GM12864 (cell line): ENCODE measurements at regions not wholly inside any gene's neighbourhood (a gene's known extent, or its start where the extent isn't known, plus 50 kb on each side); places are given as distances from the start of the nearest gene placed in this dataset.
"Not testable (repeated sequence)": the region's sequence is repeated elsewhere in the genome, so short reads cannot be mapped to it uniquely, and the experiment has no call there.

ENCODE experiments used
- DNase-seq: peaks from one replicate; pipeline ENCODE4 v3.0.0-alpha.2; 2011; ENCODE audit warnings: low read depth
- H3K4me3 ChIP-seq: 2 replicates; pipeline ENCODE4 v1.5.1; 2011; ENCODE audit warnings: mild to moderate bottlenecking, low read depth, low read length, control low read depth
- TF ChIP-seq, protein P1 (sequence below): IDR thresholded peaks from 2 replicates; pipeline ENCODE4 v1.5.1; 2011; ENCODE audit warnings: low read depth, mild to moderate bottlenecking, moderate library complexity, low read length, control low read depth, inconsistent platforms; ENCODE audit errors: missing control alignments

DNA sequence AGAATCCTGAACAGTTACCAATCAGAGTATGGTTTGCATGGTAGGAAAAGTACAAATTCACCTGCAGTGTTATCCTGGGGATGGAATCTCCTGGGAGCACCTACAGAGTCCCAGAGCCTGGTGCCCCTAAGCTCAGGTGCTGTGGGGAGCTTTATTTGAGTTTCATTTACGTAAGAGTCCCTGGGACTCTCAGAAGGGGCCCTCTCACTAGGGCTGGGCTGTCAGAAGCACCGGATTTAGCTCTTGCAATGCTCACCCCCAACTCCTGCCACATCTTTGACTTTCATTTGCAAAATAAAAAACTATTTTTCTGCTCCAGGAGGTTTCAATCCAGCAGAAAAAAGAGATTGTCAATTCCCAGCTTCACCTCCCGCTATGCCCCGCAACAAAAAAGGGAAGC is 569.8 kb upstream of the B3GAT1 start:
- no peak for DNase-seq
- no peak overlapping the region for H3K4me3 ChIP-seq
- TF ChIP-seq, protein P1, sequence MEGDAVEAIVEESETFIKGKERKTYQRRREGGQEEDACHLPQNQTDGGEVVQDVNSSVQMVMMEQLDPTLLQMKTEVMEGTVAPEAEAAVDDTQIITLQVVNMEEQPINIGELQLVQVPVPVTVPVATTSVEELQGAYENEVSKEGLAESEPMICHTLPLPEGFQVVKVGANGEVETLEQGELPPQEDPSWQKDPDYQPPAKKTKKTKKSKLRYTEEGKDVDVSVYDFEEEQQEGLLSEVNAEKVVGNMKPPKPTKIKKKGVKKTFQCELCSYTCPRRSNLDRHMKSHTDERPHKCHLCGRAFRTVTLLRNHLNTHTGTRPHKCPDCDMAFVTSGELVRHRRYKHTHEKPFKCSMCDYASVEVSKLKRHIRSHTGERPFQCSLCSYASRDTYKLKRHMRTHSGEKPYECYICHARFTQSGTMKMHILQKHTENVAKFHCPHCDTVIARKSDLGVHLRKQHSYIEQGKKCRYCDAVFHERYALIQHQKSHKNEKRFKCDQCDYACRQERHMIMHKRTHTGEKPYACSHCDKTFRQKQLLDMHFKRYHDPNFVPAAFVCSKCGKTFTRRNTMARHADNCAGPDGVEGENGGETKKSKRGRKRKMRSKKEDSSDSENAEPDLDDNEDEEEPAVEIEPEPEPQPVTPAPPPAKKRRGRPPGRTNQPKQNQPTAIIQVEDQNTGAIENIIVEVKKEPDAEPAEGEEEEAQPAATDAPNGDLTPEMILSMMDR, result no peak

GRCh38 chr11:134980819-134981710 is 569.0 kb upstream of the B3GAT1 start:
- no peak overlapping the region for H3K4me3 ChIP-seq
- DNase-seq, result no peak
- TF ChIP-seq, protein P1, result no peak

GRCh38 chr11:134979089-134979457 is 567.0 kb upstream of the B3GAT1 start:
- DNase-seq, H3K4me3 ChIP-seq: not testable (repeated sequence)

DNA sequence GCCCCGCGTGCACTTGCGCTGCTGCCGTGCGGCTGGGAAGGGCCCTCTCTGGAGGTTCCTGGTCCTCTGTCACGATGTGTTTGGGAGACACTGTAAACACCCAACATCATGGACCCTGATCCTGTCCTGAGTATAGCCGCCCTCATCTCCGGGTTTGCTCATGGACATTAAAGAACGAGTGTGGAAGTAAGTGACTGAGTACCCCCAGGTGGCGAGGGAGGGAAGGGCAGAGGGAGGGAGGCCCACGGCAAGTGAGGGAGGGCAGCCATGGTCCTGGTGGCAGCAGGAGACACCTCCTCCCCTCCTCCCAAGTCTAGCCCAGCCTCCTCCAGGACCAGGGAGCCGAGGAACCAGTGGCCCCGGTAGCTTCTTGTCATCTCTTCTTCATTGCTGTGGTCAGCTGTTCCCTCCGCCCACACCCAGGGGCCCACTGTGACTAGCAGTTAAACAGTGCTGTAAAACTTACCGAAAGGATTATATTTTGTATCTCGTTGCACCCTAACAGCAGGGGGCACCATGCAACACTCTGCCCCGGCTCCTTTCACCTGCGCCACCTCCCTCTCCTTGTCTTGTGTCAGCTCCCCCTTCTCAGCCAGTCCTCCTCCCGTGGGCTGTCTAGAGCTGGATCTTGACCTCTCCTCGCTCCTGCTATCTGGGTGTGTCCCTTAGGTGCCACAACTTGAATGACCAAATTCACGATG is 566.5 kb upstream of the B3GAT1 start:
- H3K4me3 ChIP-seq, result no peak overlapping the region
- DNase-seq, result no peak
- TF ChIP-seq, protein P1, result no peak

- TF ChIP-seq, protein P1, result no peak
- H3K4me3 ChIP-seq, result no peak overlapping the region
- no peak for DNase-seq
Measured at GRCh38 chr11:134976551-134976950, 564.5 kb upstream of the B3GAT1 start.

DNA sequence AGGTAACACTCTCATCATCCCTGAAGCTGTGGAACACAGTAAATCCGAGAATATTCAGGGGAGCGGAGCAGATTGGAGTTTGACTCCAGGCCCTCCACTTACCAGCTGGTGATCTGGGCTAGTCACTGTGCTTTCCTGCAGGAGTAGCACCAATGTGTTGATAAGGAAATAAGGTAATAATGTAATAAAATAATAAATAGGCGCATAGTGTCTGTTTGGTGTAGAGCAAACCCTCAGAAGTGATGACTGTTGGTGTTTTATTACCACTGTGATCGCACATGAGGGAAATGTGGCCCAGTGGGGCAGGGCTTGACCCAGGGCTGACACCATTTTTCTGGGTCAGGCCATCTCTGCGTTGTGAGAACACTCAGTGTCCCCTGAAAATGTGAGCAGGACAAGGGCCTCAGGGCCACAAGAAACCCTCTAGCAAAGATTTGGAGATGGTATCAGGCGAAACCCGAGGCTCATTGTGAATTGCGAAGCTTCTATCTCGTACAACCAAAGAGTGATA is 563.9 kb upstream of the B3GAT1 start:
- DNase-seq, result no peak
- TF ChIP-seq, protein P1, result no peak
- H3K4me3 ChIP-seq, result no peak overlapping the region

DNA sequence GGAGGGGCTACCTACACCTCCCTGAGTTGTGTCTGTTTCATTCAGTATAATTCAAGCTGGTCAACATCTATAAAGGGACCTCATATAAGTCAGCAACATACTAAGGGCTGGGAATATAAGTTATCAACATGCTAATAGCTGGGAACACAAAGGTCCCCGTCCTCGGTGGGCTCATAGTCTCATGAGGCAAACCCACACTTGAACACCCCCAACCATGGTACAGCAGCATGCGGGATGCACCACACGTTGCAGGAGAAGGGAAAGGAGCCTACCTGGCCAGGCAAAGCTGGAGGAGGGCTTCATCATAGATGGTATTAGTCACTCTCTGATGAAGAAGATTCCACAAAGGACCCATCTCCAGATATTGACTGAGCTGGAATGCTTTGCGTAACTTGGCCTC is 561.8 kb upstream of the B3GAT1 start:
- DNase-seq, result no peak
- TF ChIP-seq, protein P1, result no peak
- no peak overlapping the region for H3K4me3 ChIP-seq
